Stimulated activated CD4-positive, alpha-beta T cell treated with anti-CD3 and anti-CD28 coated beads, Interleukin-4, amount 100 ng/mL, for 1 hour (primary cell): ENCODE measurements at regions not wholly inside any gene's neighbourhood (a gene's known extent, or its start where the extent isn't known, plus 50 kb on each side); places are given as distances from the start of the nearest gene placed in this dataset.
"Not testable (repeated sequence)": the region's sequence is repeated elsewhere in the genome, so short reads cannot be mapped to it uniquely, and the experiment has no call there.

ENCODE experiments used
- DNase-seq: peaks from one replicate; pipeline ENCODE4 v3.0.0-alpha.2; 2020

DNA sequence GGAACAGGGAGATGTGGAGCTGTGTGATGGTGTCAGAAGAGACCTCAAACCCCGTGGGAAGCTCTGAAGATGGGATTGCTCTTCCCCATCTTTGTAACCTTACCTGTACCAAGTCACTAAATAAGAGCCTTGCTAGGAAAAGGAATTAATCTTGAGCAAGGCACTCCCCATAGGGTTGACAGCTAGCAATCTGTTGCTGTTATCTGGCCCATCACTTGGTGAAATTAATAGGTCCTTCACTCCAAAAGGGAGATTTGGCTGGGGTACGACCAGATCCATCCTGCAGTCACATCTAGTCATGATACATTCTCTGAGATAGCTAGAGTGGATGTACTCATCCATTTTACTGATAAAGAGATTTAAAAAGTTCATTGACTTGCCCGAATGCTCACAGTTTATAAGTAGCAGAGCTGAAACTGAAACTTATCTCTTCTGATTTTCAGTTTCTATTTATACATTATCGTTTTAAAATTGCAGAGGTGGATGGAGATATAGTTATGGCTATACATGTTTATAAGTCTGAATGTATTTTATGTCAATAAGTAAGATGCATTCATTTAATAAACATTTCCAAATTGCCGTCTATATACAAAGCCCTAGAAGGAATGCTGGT lies 299.1 kb upstream of the MCTP2 start:
- no peak for DNase-seq

DNA sequence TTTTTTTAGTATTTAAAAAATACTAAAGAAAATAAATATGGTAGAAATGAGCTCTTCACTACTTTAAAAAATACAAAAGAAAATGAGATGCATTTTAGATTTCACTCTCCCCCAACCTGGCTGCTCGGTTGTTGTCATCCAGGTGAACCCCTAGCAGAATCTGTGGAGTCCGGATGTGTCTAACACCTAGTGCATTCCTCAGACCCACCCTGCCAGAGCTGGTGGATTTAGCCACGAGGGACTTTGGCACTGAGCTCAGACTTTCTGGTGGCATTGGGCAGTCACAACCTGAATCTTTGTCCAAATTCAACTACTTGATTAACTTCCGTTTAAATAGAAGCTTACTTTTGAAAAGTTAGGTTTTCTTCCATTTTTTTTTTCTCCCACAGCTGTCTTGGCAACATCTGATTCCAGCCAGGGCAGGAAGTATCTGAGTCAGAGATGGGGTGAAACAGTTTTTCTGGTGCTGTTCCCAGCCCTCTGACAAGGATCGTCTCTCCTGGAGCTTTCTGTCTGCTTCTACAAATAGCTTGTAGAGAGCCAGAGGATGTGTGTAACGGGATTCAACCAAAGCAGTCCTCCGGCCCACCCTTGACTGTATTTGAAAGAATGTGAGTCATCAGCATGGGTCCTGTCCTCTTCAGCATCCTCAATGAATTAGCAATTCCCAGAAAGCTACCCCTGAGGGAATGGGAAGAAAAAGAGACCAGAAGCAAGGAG lies 301.8 kb upstream of the MCTP2 start:
- DNase-seq: no peak

DNA sequence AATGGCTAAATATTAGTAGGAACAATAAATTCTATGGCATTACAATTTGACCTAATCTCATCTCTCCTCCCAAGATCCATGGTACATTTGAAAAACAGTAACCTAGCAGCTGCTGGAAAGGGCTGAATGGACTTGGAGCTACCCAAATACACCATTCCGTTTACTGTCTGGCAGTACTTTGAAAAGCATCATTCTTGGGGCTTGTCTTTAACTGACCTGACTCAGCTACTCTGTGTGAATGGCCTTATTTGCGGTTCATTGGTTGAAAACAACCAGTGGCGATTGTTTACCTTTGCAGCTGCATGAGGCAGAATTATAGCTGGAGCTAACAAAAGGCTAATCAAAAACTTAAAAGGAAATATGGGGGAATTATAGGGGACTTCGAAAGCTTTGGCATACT lies 311.2 kb upstream of the MCTP2 start:
- no peak for DNase-seq

DNA sequence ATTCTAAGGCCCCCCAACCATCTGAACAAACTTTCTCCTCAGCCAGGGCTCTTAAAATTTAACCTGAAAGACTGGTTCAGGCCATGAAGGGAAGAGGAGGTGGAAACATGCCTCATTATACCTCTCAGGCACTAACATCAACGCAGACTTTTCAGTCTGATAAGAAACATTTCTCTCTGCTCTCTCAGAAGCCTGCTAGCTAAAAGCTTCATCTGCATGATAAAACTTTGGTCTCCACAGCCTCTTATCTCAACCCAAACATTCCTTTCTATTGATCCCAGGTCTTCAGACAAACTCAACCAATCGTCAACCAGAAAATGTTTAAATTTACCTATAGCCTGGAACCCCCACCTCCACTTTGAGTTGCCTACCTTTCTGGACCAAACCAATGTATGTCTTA lies 312.6 kb upstream of the MCTP2 start:
- not testable (repeated sequence) for DNase-seq

DNA sequence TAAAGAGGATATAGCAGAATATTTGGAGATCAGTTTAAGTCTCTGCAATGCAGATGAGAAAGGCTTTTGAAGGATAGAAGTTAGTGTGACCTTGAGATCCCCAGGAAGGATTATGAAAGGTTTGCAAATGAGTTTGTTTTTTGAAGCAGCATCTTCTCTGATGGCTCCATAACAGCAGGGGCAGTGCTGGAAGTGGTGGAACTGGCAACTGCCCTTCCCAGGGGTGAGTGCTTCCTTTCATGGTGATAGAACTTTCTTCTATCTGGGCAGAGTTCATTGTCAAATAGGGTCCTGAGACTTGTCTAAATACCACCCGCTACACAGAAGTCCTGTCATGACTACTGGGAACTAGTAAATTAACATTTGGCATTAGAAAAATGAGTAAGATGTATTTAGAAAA lies 314.2 kb upstream of the MCTP2 start:
- DNase-seq: no peak

DNA sequence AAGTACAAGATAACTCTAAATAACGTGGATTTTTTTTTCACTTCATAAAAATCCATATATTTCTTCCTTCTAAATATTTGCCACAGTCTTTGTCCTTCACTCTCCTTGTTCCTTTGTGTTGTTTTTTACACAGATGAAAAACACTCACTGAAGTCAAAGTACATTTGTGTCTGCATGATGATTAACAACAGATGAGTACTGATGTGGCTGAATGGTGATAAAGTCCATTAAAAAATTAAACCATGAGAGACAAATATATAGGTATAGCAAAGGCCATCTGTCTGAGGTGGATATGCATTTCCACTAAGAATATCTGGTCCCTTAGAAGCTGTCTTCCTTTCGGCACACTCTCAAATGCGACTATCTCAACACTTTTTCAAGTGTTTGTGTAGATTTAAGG lies 317.5 kb upstream of the MCTP2 start:
- no peak for DNase-seq

DNA sequence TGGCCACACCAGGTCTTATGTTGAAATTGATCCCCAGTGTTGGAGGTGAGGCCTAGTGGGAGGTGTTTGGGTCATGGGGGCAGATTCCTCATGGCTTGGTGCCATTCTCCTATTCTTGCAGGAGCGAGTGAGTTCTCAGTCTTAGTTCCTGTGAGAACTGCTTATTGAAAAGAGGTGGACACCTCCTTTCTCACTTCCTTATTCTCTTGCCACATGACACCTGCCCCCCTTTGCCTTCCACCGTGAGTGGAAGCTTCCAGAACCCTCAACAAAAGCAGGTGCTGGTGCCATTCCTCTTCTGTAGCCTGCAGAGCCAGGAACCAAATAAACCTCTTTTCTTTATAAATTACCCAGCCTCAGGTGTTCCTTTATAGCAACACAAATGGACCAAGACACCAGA lies 318.1 kb upstream of the MCTP2 start:
- DNase-seq: no peak

DNA sequence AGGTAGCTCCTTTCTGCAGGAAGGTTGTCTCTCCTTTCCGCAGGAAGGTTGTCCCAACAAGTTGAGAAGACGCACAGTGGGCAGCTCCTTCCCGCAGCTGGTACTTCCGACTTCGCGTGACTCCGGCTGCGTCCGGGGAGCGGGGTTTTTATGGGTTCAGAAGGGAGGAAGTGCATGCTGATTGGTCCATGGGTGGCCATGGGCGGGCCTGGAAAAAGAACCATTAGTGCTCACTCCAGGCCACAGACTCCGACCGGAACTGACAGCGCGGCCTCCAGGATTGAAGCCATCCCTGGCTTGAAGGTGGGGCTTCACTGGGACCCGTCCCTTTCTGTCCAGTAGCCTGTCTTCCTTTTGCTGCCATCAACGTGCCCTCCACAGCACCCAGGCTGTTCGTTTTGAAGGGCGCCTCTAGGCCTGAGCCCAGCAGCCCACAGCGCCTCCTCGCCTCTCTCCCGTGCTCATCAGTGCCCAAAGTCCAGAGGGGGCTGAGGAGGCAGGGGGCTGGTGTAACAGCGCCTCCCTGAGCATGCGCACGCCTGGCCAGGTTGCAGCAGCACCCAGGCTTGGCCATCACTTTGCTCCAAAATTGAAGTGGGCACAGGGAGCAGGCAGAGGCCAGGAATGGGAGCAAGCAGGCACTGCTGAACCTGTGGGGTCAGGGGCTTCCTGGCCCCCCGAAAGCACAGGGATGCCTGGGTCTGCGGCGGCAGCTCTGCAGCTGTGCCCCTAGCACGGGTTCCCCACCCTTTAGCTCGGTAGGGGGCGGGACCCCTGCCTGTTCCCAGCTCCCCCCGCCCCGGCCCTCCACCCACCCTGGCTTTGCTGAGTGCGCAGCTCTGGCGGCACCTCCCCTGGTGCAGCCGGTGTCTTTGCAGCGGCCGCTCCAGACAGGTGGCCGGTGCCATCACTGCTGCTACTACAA lies 330.6 kb upstream of the MCTP2 start:
- DNase-seq: no peak

DNA sequence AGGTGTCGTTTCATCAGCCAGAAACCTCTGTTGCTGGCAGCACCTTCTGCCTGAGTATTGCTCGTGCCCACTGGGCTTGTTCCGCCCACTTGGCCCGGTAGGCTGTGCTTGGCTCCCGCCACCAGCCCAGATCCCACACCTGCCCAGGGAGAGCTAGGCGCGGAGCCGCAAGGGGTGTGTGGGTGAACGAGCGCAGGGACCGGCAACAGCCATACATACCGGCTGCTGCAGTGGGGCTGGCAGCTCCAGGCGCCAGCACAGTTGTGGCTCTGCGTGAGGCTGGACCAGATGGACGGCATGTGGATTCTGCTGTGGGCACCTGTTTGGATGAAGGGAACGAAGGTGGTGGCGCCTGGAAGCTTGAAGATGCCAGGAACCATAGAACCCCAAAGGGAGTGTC lies 331.5 kb upstream of the MCTP2 start:
- DNase-seq: no peak

DNA sequence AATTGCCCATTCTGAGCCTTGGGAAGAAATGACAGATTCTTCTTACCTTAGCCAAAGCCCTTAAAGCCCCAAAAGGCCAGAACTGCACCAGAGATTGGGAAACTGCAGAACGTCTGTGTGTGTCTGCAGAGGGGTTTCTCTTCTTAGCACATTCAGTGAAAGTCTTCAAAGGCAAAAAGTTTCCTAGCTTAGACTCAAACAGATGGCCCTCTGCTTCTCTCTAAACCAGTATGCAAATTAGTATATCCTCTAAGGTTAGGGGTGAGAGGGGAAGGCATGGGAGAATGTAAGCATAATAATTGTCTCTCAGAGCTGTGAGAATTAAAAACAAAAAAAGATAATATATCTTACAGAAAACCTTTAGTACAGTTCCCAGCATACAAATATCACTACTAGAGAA lies 334.0 kb upstream of the MCTP2 start:
- no peak for DNase-seq

DNA sequence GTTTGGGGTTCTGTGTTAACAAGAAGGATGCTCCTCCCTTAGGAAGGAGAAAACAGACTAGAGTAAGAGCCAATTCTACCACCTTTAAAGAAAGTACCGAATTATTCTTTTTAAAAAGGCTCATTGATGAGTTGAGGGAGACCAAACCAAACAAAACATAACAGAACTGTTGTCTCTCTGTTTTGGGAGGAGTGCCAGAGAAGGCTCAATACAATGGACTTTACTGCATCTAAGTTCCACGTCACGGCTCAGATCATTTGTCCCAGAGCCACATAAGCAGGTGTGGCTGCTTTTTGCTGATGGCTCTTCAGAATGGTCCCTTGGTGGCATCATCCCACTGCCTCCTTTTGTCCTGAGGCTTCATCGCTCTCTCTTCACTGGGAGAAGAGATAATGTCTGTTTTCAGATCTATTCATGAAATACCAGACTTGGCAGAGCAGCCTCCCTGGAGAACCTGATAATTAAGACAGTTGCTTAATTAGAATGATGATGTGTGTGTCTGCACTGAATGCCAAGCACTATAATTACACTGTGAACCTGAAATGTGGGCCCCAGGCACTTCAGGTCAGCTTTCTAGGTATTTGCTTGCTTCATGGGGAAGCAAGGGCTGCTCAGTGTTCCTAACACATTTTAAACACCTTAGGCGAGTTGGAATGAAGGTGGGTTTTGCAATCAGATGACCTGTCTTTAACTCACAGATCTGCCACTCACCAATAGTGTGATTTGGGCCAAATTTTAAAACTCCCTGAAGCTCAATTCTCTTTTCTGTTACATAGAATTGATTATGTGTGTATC lies 335.2 kb upstream of the MCTP2 start:
- DNase-seq: no peak

DNA sequence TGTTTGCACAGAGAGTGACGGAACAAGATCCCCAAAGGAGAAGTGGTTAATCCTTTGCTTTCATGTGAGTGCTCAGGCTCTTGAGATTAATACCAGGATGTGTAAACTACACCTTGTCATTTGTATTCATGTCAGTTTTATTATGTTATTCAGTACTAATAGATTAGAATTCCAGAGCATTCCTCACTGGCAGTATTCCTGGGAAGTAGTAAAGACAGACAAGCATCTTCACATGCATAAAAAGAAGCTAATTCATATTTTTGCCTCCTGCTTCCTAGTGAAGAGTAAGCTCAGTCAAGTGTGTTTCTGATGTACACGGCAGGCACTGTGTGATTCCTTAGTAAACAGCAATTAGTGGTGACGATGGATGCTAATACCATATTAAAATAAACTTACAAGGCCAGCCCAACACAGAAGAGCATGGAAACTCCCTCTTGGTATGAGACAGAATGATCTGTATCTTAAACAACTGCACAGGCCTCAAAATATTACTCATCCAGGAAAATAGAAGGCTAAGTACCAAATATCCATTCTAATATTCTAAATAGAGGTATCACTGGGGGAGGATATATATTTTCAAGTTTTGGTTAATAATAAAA lies 336.8 kb upstream of the MCTP2 start:
- DNase-seq: no peak

DNA sequence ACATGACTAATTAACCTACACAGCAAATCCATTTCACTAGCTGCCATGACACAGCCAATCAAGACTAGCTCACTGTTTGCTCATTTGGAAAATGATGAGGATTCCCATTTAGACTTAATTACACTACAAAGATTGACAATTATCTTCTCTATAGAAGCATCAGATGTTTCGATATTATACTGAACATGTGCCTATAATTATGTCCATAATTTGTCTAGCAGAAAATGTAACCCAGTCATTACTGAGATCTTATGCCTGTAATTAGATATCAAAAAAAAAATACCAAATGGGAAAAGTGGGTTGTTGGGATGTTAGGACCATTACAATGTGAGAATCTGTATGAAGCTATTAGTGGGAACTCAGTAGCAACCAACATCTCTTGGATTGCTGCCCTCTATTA lies 344.2 kb upstream of the MCTP2 start:
- no peak for DNase-seq

DNA sequence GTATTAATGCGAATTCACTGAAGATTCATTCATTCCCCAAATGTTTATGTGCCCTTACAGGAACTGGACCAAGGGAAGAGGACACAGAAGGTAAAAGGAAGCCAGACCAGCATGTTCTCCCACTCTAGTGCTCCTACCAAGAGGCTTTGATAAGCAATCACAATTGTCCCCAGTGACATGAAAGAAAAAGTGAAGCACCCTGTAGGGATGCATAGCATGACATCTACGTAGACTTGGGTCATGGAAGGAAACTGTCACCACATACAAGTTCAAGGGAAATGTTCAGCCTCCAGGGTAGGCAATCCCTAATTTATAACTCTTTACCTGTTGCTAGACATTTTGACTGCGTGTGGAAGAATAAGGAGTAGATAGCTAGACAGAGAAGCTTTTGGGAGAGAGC lies 348.6 kb upstream of the MCTP2 start:
- no peak for DNase-seq

DNA sequence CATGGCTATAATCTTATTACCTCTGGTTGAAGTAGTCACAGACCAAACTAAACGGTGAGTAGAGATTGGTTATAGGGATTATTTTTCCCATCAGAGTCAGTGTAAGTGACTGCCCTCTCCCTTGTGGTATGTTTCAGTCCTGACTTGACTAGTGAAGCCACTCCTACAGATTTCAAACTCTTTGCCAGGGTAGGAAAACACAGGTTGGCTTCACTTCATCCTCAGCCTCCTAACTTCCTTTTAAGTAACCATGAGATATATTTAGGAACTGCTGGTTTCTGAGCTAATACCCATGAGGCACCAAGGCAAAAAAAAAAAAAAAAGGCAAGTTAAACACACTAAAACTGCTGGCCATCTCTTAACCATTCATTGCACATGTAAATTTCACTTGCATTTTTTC lies 349.2 kb upstream of the MCTP2 start:
- DNase-seq: no peak

DNA sequence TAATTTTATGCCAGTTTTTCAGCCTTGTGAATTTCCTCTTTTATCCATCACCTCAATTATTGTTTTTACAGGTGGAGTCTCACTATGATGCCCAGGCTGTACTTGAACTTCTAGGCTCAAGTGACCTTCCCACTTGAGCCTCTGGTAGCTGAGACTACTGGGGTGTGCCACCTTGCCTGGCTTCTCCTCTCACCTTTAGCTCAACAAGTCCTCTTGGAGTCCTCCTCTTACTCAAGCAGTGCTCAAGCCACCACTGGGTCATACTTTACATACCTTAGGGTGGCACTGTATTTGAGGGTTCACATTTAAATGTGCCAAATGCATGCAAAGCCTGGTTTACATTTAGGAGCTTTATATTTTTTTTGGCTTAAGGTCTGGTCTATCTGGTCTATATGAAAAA lies 350.1 kb upstream of the MCTP2 start:
- no peak for DNase-seq

DNA sequence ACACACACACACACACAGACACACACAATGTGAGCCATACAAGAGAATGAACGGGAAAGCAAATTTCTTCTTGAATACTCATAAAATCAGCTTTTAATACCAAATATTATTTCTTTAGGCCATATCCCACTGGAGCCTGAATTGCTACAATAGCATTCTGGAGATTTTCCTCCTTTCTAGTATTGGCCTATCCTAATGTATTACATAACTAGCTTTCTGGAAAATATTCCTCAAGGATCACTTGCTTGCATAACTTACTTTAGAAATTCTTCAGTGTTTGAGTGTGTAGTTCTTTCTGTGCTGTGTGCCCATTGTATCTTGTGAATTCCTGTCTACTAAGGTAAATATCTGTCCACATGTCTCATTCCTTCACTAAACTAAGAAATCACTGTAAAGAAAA lies 351.0 kb upstream of the MCTP2 start:
- DNase-seq: no peak

DNA sequence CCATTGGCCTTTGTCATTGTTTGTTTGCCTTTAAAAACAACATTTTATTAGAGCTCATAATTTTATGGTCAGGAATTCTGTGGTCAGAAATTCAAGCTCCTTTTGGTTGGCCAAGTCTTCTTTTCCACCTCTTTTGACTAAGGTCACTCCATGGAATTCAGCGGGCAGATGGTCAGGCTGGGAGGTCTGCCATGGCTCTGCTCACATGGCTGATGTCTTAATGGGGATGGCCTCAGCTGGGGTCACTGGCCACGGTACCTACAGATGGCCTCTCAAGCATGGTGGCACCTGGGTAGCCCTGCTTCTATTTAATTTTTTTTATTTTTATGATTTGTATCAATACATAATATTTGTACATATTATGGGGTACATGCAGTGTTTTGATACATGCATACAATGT lies 360.8 kb upstream of the MCTP2 start:
- no peak for DNase-seq

DNA sequence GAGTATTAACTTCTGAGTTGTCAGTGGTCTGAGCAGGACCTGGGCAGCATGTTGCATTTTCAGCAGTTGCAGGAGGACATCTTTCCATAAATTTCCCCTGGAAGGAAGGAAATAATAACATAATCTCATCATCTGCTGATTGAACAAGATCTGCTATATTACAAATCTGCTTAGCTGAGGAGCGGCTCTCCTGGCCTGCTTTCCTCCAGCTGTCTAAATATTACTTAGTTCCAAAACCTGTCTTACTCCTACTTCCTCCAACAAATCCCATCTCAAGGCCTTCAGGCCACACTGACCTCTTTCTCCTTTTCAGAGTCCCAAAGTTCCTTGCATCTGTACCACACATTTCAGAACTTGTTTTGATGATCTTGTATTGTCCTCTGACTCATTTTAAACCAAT lies 364.4 kb upstream of the MCTP2 start:
- DNase-seq: no peak

DNA sequence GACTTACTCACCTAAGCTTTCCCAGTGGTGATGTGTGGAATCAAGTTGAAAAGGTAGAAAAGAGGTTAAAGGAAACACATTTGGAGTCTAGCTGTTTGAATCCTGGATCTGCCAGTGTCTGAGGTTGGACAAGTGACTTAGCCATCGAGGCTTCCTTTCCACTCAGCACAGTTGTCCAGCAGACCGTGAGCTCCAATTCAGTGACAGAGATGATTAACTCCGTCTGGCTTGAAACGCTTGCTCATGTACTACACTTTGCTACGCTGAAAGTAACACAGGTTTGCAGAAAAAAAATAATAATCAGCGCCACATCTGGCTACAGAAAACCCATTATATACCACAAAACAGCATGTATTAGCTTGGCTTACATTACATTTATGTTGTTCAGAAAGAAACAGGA lies 364.9 kb upstream of the MCTP2 start:
- no peak for DNase-seq

DNA sequence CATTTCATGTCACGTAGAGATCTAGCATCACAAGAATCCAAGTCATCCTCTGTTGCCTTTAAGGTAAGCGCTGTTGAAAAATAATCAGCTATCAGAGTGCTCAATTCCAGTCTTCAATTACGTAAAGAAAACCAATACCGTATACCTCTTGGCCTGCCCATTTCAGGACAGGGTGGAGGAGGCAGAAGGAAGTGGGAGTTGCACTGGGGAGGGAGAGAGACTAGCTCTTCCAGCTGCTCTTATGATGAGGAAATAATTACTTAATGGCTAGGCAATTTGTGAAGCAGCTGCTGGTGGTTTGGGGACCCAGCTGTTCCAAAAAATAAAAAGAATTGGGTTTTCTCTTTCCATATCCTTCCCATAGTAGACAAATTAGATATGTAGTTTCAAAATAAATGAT lies 365.8 kb upstream of the MCTP2 start:
- DNase-seq: no peak

DNA sequence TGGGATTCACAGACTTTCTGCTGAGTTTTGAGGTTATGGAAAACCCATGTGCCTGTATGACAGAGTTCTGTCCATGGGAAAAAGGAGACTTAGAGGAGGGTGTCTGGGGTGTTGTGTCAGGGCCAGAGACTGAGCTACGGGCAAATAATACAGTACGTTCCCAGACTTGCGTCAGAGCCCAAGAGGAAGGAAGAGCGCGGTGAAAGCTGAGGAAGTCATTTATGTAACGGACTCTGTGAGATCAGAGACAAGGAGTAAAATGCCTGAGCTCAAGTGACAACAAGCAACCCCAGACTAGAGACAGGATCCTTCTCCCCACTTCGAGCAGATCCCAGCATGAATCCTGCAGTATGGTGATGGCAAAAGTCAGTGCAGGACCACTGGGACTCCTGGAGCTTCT lies 368.6 kb upstream of the MCTP2 start:
- DNase-seq: no peak
